ENCODE measurements at regions not wholly inside any gene's neighbourhood (a gene's known extent, or its start where the extent isn't known, plus 50 kb on each side); places are given as distances from the start of the nearest gene placed in this dataset.

DNA sequence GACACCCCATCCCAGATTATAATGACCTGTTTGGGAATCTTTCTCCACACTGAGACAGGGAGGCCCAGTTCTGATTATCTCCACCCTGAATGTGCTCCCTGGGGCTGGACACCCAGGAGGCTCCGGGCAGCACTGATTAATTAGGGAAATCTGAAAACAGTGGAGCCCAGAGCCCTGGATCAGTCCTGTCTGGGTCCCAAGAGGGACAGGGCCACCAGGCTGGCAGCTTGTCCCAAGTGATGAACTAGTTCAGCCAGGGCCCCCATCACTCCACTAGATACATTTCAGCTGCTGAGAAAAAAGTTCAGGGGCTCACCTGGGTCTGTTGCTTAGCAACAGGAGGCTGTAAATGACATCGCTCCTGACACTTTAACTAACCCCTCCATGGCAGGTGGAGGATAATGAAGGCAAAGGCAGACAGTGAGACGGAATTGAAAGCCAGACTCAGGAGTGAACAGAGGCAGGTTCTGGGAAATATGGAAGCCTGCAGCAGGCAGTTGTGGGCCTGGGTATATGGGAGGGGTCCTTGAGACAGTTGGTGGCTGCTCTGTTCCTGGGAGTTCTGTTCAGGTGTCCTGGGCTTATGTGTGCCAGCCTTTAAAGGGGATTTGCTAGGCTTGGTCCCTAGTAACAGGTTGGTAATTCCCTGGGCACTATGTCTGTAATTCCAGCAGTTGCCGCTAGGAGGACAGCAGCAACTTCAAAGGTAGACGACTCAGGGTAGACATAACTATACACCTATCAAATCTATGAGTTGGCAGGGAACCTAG is 78.3 kb upstream of the CTNNBL1 start:
- ChIA-PET CTCF (interaction anchor here (0.5 to 2.3 kb wide), 11 partner anchors 9 to 768 kb away, joined by 3 to 11 read pairs (median 4); no protein-coding TSS in a partner anchor), POLR2A (no interaction called here)
- no peak overlapping the region for H3K4me3 ChIP-seq
- ATAC-seq (peak; percentile 91 to 96), FAIRE-seq (no peak), DNase-seq (ENCODE audit: low read depth in 1 of 2, low spot score in 1 of 2) (peak; percentile 61 to 71)
- no peak overlapping the region for H3K27ac ChIP-seq
- H3K4me1 ChIP-seq, result no peaks in the 10 kb centered on the region
- WGBS (ENCODE audit: missing lambda C conversion rate), result 29% methylated on average over 5 of the region's 5 CpGs
- H3K9me3 ChIP-seq, result no peaks in the 10 kb centered on the region
- H3K4me2 ChIP-seq, result no peak overlapping the region
- TF ChIP-seq RAD21 (conservative IDR thresholded peaks at IDR 0.05 in 1 of 2, IDR thresholded peaks at IDR 0.05 in 1 of 2), result peak in 1 of 2 experiments; percentile 47; a peak in 3 of 5 replicates
- 0 out of 3 replicates have a peak, but pooled peaks have one; percentile 26 for TF ChIP-seq SMC3 (IDR thresholded peaks at IDR 0.05)
- no peak for TF ChIP-seq RCOR1 (IDR thresholded peaks at IDR 0.05; ENCODE audit: low read depth, low read length)
- TF ChIP-seq, protein P1, sequence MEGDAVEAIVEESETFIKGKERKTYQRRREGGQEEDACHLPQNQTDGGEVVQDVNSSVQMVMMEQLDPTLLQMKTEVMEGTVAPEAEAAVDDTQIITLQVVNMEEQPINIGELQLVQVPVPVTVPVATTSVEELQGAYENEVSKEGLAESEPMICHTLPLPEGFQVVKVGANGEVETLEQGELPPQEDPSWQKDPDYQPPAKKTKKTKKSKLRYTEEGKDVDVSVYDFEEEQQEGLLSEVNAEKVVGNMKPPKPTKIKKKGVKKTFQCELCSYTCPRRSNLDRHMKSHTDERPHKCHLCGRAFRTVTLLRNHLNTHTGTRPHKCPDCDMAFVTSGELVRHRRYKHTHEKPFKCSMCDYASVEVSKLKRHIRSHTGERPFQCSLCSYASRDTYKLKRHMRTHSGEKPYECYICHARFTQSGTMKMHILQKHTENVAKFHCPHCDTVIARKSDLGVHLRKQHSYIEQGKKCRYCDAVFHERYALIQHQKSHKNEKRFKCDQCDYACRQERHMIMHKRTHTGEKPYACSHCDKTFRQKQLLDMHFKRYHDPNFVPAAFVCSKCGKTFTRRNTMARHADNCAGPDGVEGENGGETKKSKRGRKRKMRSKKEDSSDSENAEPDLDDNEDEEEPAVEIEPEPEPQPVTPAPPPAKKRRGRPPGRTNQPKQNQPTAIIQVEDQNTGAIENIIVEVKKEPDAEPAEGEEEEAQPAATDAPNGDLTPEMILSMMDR (IDR thresholded peaks at IDR 0.05), result peak; percentile 51
- 0 out of 2 replicates have a peak, but pooled peaks have one; percentile 34 for TF ChIP-seq RFX5 (IDR thresholded peaks at IDR 0.05)

DNA sequence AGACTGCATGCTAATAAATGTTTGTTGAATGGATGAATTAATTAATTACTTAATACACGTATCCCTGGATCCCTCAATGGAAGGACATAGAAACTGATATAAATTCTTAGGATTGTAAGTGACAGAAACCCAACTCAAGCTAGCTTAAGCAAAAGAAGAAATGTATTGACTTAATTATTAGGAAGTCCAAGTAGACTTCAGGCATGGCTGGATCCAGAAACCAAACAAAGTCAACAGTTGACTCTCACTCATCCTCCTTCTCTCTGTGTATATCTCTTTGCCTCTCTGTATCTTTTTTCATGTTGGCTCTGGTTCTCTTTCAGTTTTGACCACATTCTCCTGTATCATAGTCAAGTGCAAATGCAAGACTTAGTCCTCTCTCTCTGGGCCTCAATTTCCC is 82.0 kb upstream of the CTNNBL1 start:
- ChIA-PET POLR2A (no interaction called here), CTCF (no interaction called here)

More for the DNA sequence above, 82.0 kb upstream of the CTNNBL1 start:
- 31% methylated on average over 1 of the region's 1 CpG for WGBS (ENCODE audit: missing lambda C conversion rate)
- FAIRE-seq (no peak), ATAC-seq (no peak), DNase-seq (ENCODE audit: low read depth in 1 of 2, low spot score in 1 of 2) (no peak)
- TF ChIP-seq EHF (CRISPR knock-in tag; IDR thresholded peaks at IDR 0.05), result no peak
- TF ChIP-seq, protein P2, sequence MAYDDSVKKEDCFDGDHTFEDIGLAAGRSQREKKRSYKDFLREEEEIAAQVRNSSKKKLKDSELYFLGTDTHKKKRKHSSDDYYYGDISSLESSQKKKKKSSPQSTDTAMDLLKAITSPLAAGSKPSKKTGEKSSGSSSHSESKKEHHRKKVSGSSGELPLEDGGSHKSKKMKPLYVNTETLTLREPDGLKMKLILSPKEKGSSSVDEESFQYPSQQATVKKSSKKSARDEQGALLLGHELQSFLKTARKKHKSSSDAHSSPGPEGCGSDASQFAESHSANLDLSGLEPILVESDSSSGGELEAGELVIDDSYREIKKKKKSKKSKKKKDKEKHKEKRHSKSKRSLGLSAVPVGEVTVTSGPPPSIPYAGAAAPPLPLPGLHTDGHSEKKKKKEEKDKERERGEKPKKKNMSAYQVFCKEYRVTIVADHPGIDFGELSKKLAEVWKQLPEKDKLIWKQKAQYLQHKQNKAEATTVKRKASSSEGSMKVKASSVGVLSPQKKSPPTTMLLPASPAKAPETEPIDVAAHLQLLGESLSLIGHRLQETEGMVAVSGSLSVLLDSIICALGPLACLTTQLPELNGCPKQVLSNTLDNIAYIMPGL (CRISPR knock-in tag; IDR thresholded peaks at IDR 0.05; ENCODE audit: borderline replicate concordance), result no peak
- TF ChIP-seq, protein P3, sequence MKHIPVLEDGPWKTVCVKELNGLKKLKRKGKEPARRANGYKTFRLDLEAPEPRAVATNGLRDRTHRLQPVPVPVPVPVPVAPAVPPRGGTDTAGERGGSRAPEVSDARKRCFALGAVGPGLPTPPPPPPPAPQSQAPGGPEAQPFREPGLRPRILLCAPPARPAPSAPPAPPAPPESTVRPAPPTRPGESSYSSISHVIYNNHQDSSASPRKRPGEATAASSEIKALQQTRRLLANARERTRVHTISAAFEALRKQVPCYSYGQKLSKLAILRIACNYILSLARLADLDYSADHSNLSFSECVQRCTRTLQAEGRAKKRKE (CRISPR knock-in tag; IDR thresholded peaks at IDR 0.05; ENCODE audit: low read depth), result no peak
- TF ChIP-seq CBX2 (IDR thresholded peaks at IDR 0.05; ENCODE audit: borderline replicate concordance, low read depth), result no peak
- TF ChIP-seq, protein P1 (IDR thresholded peaks at IDR 0.05), result no peak
- TF ChIP-seq, protein P4, sequence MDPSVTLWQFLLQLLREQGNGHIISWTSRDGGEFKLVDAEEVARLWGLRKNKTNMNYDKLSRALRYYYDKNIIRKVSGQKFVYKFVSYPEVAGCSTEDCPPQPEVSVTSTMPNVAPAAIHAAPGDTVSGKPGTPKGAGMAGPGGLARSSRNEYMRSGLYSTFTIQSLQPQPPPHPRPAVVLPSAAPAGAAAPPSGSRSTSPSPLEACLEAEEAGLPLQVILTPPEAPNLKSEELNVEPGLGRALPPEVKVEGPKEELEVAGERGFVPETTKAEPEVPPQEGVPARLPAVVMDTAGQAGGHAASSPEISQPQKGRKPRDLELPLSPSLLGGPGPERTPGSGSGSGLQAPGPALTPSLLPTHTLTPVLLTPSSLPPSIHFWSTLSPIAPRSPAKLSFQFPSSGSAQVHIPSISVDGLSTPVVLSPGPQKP (IDR thresholded peaks at IDR 0.05; ENCODE audit: low read depth, low read length), result no peak
- TF ChIP-seq ESRRA (IDR thresholded peaks at IDR 0.05; ENCODE audit: borderline replicate concordance, low read length), result no peak
- no peaks in the 10 kb centered on the region for H3K9me3 ChIP-seq
- no peaks in the 10 kb centered on the region for H3K4me1 ChIP-seq
- no peak overlapping the region for H3K27ac ChIP-seq
- H3K4me2 ChIP-seq, result no peak overlapping the region
- no peak overlapping the region for H3K4me3 ChIP-seq
